Stimulated activated CD4-positive, alpha-beta T cell treated with anti-CD3 and anti-CD28 coated beads, Interleukin-12 subunit alpha, Interleukin-12 subunit beta, amount 100 ng/mL, for 4 hours (primary cell): ENCODE measurements at regions not wholly inside any gene's neighbourhood (a gene's known extent, or its start where the extent isn't known, plus 50 kb on each side); places are given as distances from the start of the nearest gene placed in this dataset.

Source experiments
- DNase-seq: peaks from one replicate; pipeline ENCODE4 v3.0.0-alpha.2; 2020

GRCh38 chr12:34294137-34294536 is 271.8 kb downstream of the ALG10 start:
- no peak for DNase-seq

GRCh38 chr12:34294671-34295365 is 272.5 kb downstream of the ALG10 start:
- no peak for DNase-seq

GRCh38 chr12:34295366-34296142 is 273.3 kb downstream of the ALG10 start:
- DNase-seq, result no peak

GRCh38 chr12:34296143-34297041 is 274.1 kb downstream of the ALG10 start:
- no peak for DNase-seq

GRCh38 chr12:34297126-34297789 is 275.0 kb downstream of the ALG10 start:
- no peak for DNase-seq

- no peak for DNase-seq
These were observed 275.5 kb downstream of the ALG10 start for GRCh38 chr12:34297790-34298164.

GRCh38 chr12:34298176-34298970 is 276.1 kb downstream of the ALG10 start:
- no peak for DNase-seq

GRCh38 chr12:34298971-34299801 is 276.9 kb downstream of the ALG10 start:
- no peak for DNase-seq

GRCh38 chr12:34299802-34300193 is 277.5 kb downstream of the ALG10 start:
- no peak for DNase-seq

- DNase-seq, result no peak
These were observed 278.3 kb downstream of the ALG10 start for GRCh38 chr12:34300376-34301250.

- no peak for DNase-seq
These were observed 279.2 kb downstream of the ALG10 start for GRCh38 chr12:34301251-34302130.

- DNase-seq, result no peak
These were observed 280.0 kb downstream of the ALG10 start for GRCh38 chr12:34302131-34302885.

- DNase-seq, result no peak
These were observed 281.0 kb downstream of the ALG10 start for GRCh38 chr12:34303091-34303870.

GRCh38 chr12:34304001-34304400 is 281.7 kb downstream of the ALG10 start:
- DNase-seq, result no peak

GRCh38 chr12:34304546-34304945 is 282.2 kb downstream of the ALG10 start:
- DNase-seq, result no peak

- no peak for DNase-seq
These were observed 282.9 kb downstream of the ALG10 start for GRCh38 chr12:34305176-34305575.

- DNase-seq, result no peak
These were observed 284.0 kb downstream of the ALG10 start for GRCh38 chr12:34306133-34306830.
